H1 (cell line): ENCODE measurements at regions not wholly inside any gene's neighbourhood (a gene's known extent, or its start where the extent isn't known, plus 50 kb on each side); places are given as distances from the start of the nearest gene placed in this dataset.
A peak's percentile ranks its signal among the peaks of the same experiment; 100 is the strongest.

ENCODE experiments used
- CTCF ChIA-PET: fragments of 300-600 bp; sonication (Branson Sonifier 250); formaldehyde crosslinking; loops from one replicate; lab custom pipeline; 2021; ENCODE audit not compliant: partially characterized antibody; lab: Charles Lee
- POLR2A ChIA-PET: fragments of 300-600 bp; sonication (Branson Sonifier 250); formaldehyde crosslinking; loops from one replicate; lab custom pipeline; 2021; ENCODE audit warnings: inconsistent platforms; ENCODE audit not compliant: partially characterized antibody; lab: Charles Lee
- DNase-seq, 2 experiments: peaks; one replicate each; pipeline versions ENCODE4 v3.0.0 to v3.0.0-alpha.2; 2010 to 2022; ENCODE audit warnings: low spot score in 2 of 2, low read depth in 1 of 2, mixed read lengths in 1 of 2
- FAIRE-seq: peaks from 2 replicates; lab custom pipeline; 2011; peaks lifted over from hg19 to GRCh38; lab: Jason Lieb, UNC
- H2AFZ ChIP-seq: 2 replicates; pipeline ENCODE4 v1.8.1; 2012; ENCODE audit warnings: low read length, inconsistent platforms
- H2AK5ac ChIP-seq: 2 replicates; pipeline ENCODE4 v1.6.1; 2013; ENCODE audit warnings: low read depth, low read length
- H2BK120ac ChIP-seq: replicated peaks from 2 replicates; pipeline ENCODE3; 2013; ENCODE audit warnings: low read depth, low read length, inconsistent platforms
- H2BK12ac ChIP-seq: 2 replicates; pipeline ENCODE4 v1.6.1; 2013; ENCODE audit warnings: low read depth, low read length
- H2BK15ac ChIP-seq: 2 replicates; pipeline ENCODE4 v1.6.1; 2013; ENCODE audit warnings: low read length
- H2BK20ac ChIP-seq: 2 replicates; pipeline ENCODE4 v1.6.1; 2013; ENCODE audit warnings: low read length
- H2BK5ac ChIP-seq: 2 replicates; pipeline ENCODE4 v1.6.1; 2013; ENCODE audit warnings: low read depth, low read length
- H3K14ac ChIP-seq: 2 replicates; pipeline ENCODE4 v1.6.1; 2013; ENCODE audit warnings: inconsistent platforms; ENCODE audit not compliant: insufficient read length
- H3K18ac ChIP-seq: 2 replicates; pipeline ENCODE4 v1.6.1; 2013; ENCODE audit warnings: low read length; ENCODE audit errors: extremely low read depth
- H3K23ac ChIP-seq: 2 replicates; pipeline ENCODE4 v1.6.1; 2013; ENCODE audit warnings: inconsistent platforms; ENCODE audit not compliant: insufficient read length
- H3K23me2 ChIP-seq: 2 replicates; pipeline ENCODE4 v1.6.1; 2013; ENCODE audit warnings: low read depth, low read length
- H3K27ac ChIP-seq: 2 replicates; pipeline ENCODE4 v1.6.1; 2011; ENCODE audit warnings: low read depth, low read length, inconsistent platforms
- H3K27me3 ChIP-seq, 4 experiments: replicated peaks in 1 of 4; 1 replicate in 1 of 4; 2 replicates in 3 of 4; pipeline versions ENCODE4 v1.6.1 to v1.8.1; 2011 to 2013; ENCODE audit warnings: low read length in 3 of 4, mild to moderate bottlenecking in 3 of 4, inconsistent platforms in 2 of 4, mixed read lengths in 2 of 4, moderate library complexity in 1 of 4; ENCODE audit not compliant: control insufficient read depth in 3 of 4, insufficient read depth in 3 of 4; ENCODE audit errors: extremely low read depth in 1 of 4
- H3K36me3 ChIP-seq, 4 experiments: 2 replicates each; pipeline versions ENCODE4 v1.6.1 to v1.8.1; 2011 to 2013; ENCODE audit warnings: mild to moderate bottlenecking in 4 of 4, low read length in 3 of 4, moderate library complexity in 2 of 4, control low read depth in 1 of 4, inconsistent platforms in 1 of 4; ENCODE audit not compliant: insufficient read depth in 4 of 4, control insufficient read depth in 2 of 4
- H3K4ac ChIP-seq: replicated peaks from 2 replicates; pipeline ENCODE3; 2013; ENCODE audit warnings: low read length, low read depth, mixed read lengths, inconsistent platforms; ENCODE audit not compliant: insufficient read length
- H3K4me1 ChIP-seq, 4 experiments: replicated peaks in 1 of 4; 1 replicate in 1 of 4; 2 replicates in 3 of 4; pipeline versions ENCODE4 v1.6.1 to v1.8.1; 2011 to 2013; ENCODE audit warnings: low read length in 3 of 4, inconsistent platforms in 2 of 4, mixed read lengths in 1 of 4; ENCODE audit not compliant: insufficient read depth in 4 of 4, control insufficient read depth in 3 of 4
- H3K4me2 ChIP-seq, 2 experiments: 2 replicates each; pipeline versions ENCODE4 v1.6.1 to v1.8.1; 2011 to 2013; ENCODE audit warnings: low read depth in 2 of 2, low read length in 2 of 2, control low read depth in 1 of 2, inconsistent platforms in 1 of 2, mild to moderate bottlenecking in 1 of 2; ENCODE audit not compliant: insufficient read depth in 1 of 2
- H3K4me3 ChIP-seq, 4 experiments: fragments of 200-600, 300-600 bp in 1 of 4; sonication (generic), shearing (Covaris generic), sonication (Bioruptor Twin) in 1 of 4; 2 replicates each; pipeline versions ENCODE4 v1.5.1 to v1.8.1; 2011 to 2016; ENCODE audit warnings: low read length in 4 of 4, low read depth in 3 of 4, control low read depth in 2 of 4, inconsistent platforms in 2 of 4, mild to moderate bottlenecking in 2 of 4, mixed read lengths in 1 of 4, moderate library complexity in 1 of 4; ENCODE audit not compliant: insufficient read depth in 2 of 4; ENCODE audit errors: extremely low read depth in 1 of 4
- H3K56ac ChIP-seq: replicated peaks from 2 replicates; pipeline ENCODE3; 2013; ENCODE audit warnings: low read depth, mild to moderate bottlenecking, mixed read lengths, low read length, inconsistent platforms; ENCODE audit not compliant: insufficient read length
- H3K79me1 ChIP-seq: 2 replicates; pipeline ENCODE4 v1.6.1; 2013; ENCODE audit warnings: low read depth, low read length, control low read depth
- H3K79me2 ChIP-seq, 2 experiments: 2 replicates each; pipeline versions ENCODE4 v1.6.1 to v1.8.1; 2012 to 2013; ENCODE audit warnings: low read length in 2 of 2, mild to moderate bottlenecking in 2 of 2, inconsistent platforms in 1 of 2; ENCODE audit not compliant: insufficient read depth in 2 of 2, control insufficient read depth in 1 of 2
- H3K9ac ChIP-seq, 4 experiments: replicated peaks in 1 of 4; 1 replicate in 1 of 4; 2 replicates in 3 of 4; pipeline versions ENCODE4 v1.6.1 to v1.8.1; 2011 to 2013; ENCODE audit warnings: low read depth in 3 of 4, low read length in 3 of 4, control low read depth in 2 of 4, mild to moderate bottlenecking in 2 of 4, moderate library complexity in 2 of 4, inconsistent platforms in 1 of 4; ENCODE audit errors: extremely low read depth in 1 of 4
- H3K9me3 ChIP-seq, 2 experiments: 2 replicates each; pipeline versions ENCODE4 v1.6.1 to v1.8.1; 2012 to 2013; ENCODE audit warnings: mild to moderate bottlenecking in 2 of 2, moderate library complexity in 2 of 2, control low read depth in 1 of 2, inconsistent platforms in 1 of 2, low read depth in 1 of 2, low read length in 1 of 2, mixed read lengths in 1 of 2; ENCODE audit not compliant: insufficient read depth in 2 of 2
- H4K20me1 ChIP-seq, 2 experiments: replicated peaks in 1 of 2; 2 replicates each; pipeline versions ENCODE3 to v1.8.1; 2011 to 2013; ENCODE audit warnings: inconsistent platforms in 2 of 2, low read length in 2 of 2, mild to moderate bottlenecking in 1 of 2; ENCODE audit not compliant: insufficient read depth in 2 of 2, control insufficient read depth in 1 of 2
- H4K5ac ChIP-seq: 2 replicates; pipeline ENCODE4 v1.6.1; 2013; ENCODE audit warnings: low read length, low read depth, mixed read lengths, inconsistent platforms; ENCODE audit not compliant: insufficient read length
- H4K8ac ChIP-seq: 2 replicates; pipeline ENCODE4 v1.8.0; 2013; ENCODE audit warnings: mild to moderate bottlenecking, moderate library complexity, low read length, inconsistent platforms; ENCODE audit not compliant: insufficient read depth; ENCODE audit errors: extremely low read depth
- H4K91ac ChIP-seq: replicated peaks from 2 replicates; pipeline ENCODE3; 2013; ENCODE audit warnings: low read length, mixed read lengths, inconsistent platforms; ENCODE audit not compliant: insufficient read length
- ASH2L ChIP-seq: fragments of 200-600, 300-600 bp; sonication (generic); IDR thresholded peaks from one replicate; pipeline ENCODE4 v1.7.1; 2017; ENCODE audit warnings: low read length
- BCL11A ChIP-seq, 2 experiments: IDR thresholded peaks; one replicate each; pipeline ENCODE4 v1.6.1; 2011; ENCODE audit warnings: low read depth in 2 of 2, low read length in 2 of 2, mild to moderate bottlenecking in 2 of 2
- CREB1 ChIP-seq: IDR thresholded peaks from 2 replicates; pipeline ENCODE4 v1.6.1; 2012; ENCODE audit warnings: inconsistent platforms
- GTF2F1 ChIP-seq: IDR thresholded peaks from 2 replicates; pipeline ENCODE4 v1.6.1; 2012; ENCODE audit warnings: low read depth, low read length, improper control_type of control experiment, borderline replicate concordance
- HDAC6 ChIP-seq: IDR thresholded peaks from one replicate; pipeline ENCODE4 v1.7.1; 2012; ENCODE audit warnings: low read depth, mild to moderate bottlenecking, inconsistent platforms, low read length, moderate library complexity
- KDM1A ChIP-seq: fragments of 200-600, 300-600 bp; sonication (generic); IDR thresholded peaks from 2 replicates; pipeline ENCODE4 v1.7.1; 2016; ENCODE audit warnings: mild to moderate bottlenecking, low read length, borderline replicate concordance
- KDM5A ChIP-seq: fragments of 200-600 bp; IDR thresholded peaks from 2 replicates; pipeline ENCODE4 v1.7.1; 2012; ENCODE audit warnings: mild to moderate bottlenecking, low read length, inconsistent platforms, mixed read lengths
- PHF8 ChIP-seq: fragments of 200-600 bp; sonication (generic); conservative IDR thresholded peaks from 2 replicates; pipeline ENCODE4 v1.7.1; 2012; ENCODE audit warnings: low read depth, mild to moderate bottlenecking, inconsistent platforms, low read length, moderate library complexity
- RNF2 ChIP-seq: fragments of 200-900, 300-1000 bp; sonication (generic); IDR thresholded peaks from 2 replicates; pipeline ENCODE4 v1.7.1; 2016; ENCODE audit warnings: borderline replicate concordance, low read depth, mild to moderate bottlenecking, antibody characterized with exemption, low read length; ENCODE audit not compliant: poor library complexity, severe bottlenecking; ENCODE audit errors: missing control alignments
- SIRT6 ChIP-seq: IDR thresholded peaks from one replicate; pipeline ENCODE4 v1.7.1; 2012; ENCODE audit warnings: low read length, inconsistent platforms
- SP4 ChIP-seq: IDR thresholded peaks from 2 replicates; pipeline ENCODE4 v1.6.1; 2012; ENCODE audit warnings: low read length, inconsistent platforms
- TAF1 ChIP-seq: IDR thresholded peaks from 2 replicates; pipeline ENCODE4 v1.6.1; 2011; ENCODE audit warnings: mild to moderate bottlenecking, low read depth, low read length
- TAF7 ChIP-seq: optimal IDR thresholded peaks from 2 replicates; pipeline ENCODE3; 2011; ENCODE audit warnings: low read depth, mild to moderate bottlenecking, inconsistent platforms, low read length, moderate library complexity, borderline replicate concordance
- TCF12 ChIP-seq: IDR thresholded peaks from 2 replicates; pipeline ENCODE4 v1.6.1; 2011; ENCODE audit warnings: low read depth, mild to moderate bottlenecking, low read length
- YY1 ChIP-seq: IDR thresholded peaks from 2 replicates; pipeline ENCODE4 v1.6.1; 2011; ENCODE audit warnings: low read depth, mild to moderate bottlenecking, low read length
- WGBS, 2 experiments: shearing (Covaris generic) in 1 of 2; methylation state at CpG; one replicate each; pipeline versions ENCODE4 v1.1.6 to v1.1.7; 2013 to 2015; ENCODE audit warnings: low lambda C conversion rate in 2 of 2, mixed read lengths in 2 of 2, inconsistent platforms in 1 of 2, low coverage in 1 of 2, missing lambda C conversion rate in 1 of 2; ENCODE audit not compliant: insufficient replicate concordance in 2 of 2, insufficient coverage in 1 of 2, insufficient read length in 1 of 2; ENCODE audit errors: extremely low coverage in 1 of 2, missing lambda C conversion rate in 1 of 2; 5-methylcytosine and 5-hydroxymethylcytosine counted together

DNA sequence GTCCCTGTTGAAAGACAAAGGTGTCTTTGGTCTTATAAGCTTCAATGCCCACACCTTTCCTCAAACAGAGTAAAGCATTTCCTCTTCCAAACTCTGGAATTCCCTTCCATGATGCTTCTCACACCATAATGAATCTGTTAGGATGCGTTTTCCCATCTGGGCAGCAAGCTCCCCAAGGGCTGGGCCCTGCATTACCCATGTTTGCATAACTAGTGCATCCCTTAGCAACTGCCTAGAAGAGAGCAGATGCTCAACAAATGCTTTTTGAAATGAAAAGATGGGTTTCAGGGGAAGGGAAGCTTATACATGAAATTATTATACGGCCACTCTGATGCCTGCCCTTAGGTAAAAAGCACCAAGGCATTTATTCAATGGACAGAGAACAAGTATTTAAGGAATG, 124.5 kb upstream of the CCL2 start:
- 87% methylated on average over 2 of the region's 2 CpGs; no CpG with 5 or more reads in 1 of the 2 experiments for WGBS, 2 experiments
- ChIA-PET CTCF (interaction anchor here (0.9 to 16.4 kb wide), 5 partner anchors 16 to 202 kb away, joined by 4 to 145 read pairs (median 13); no protein-coding TSS in a partner anchor), POLR2A (no interaction called here)
- Histone ChIP-seq H3K9me3 (no peaks in the 10 kb centered on the region), H4K91ac (no peak overlapping the region), H2BK15ac (no peak overlapping the region), H4K20me1 (no peaks in the 10 kb centered on the region), H3K4ac (no peak overlapping the region), H3K23ac (no peak overlapping the region), H3K4me2 (no peak overlapping the region), H3K14ac (no peak overlapping the region), H4K8ac (no peak overlapping the region), H3K27ac (no peak overlapping the region), H2BK20ac (no peak overlapping the region), H3K56ac (no peak overlapping the region), H3K36me3 (no peaks in the 10 kb centered on the region; a peak in 2 of 8 replicates), H3K4me3 (no peak overlapping the region), H3K23me2 (no peaks in the 10 kb centered on the region), H3K18ac (no peak overlapping the region), H3K4me1 (peaks cover 0 to 7% (median 6%) of the 10 kb centered on the region in 4 experiments), H3K9ac (no peak overlapping the region), H2AFZ (no peak overlapping the region), H2BK5ac (no peak overlapping the region), H4K5ac (no peak overlapping the region), H2BK120ac (no peak overlapping the region), H3K27me3 (no peaks in the 10 kb centered on the region; a peak in 1 of 7 replicates), H3K79me2 (no peaks in the 10 kb centered on the region), H2AK5ac (no peak overlapping the region), H2BK12ac (no peak overlapping the region; the same call in 1 of the 2 replicates), H3K79me1 (no peaks in the 10 kb centered on the region)
- DNase-seq (peak in 1 of 2 experiments; percentile 16), FAIRE-seq (no peak)
- TF ChIP-seq YY1 (no peak), ASH2L (no peak), TAF7 (no peak), PHF8 (no peak), GTF2F1 (no peak), RNF2 (no peak), KDM5A (no peak), KDM1A (no peak), TCF12 (no peak), BCL11A (IDR thresholded peaks at IDR 0.05; ENCODE audit: low read depth in 2 of 2, low read length in 2 of 2) (no peak), SIRT6 (no peak), CREB1 (no peak), HDAC6 (no peak), TAF1 (no peak), SP4 (no peak)
